SH-SY5Y (cell line): ENCODE measurements at regions not wholly inside any gene's neighbourhood (a gene's known extent, or its start where the extent isn't known, plus 50 kb on each side); places are given as distances from the start of the nearest gene placed in this dataset.

ENCODE experiments used
- GATA2 ChIP-seq: IDR thresholded peaks from 2 replicates; pipeline ENCODE4 v1.6.1; 2011; ENCODE audit warnings: mild to moderate bottlenecking, low read depth, low read length
- GATA3 ChIP-seq: IDR thresholded peaks from 2 replicates; pipeline ENCODE4 v1.6.1; 2011; ENCODE audit warnings: low read depth, mild to moderate bottlenecking, low read length, moderate library complexity

DNA sequence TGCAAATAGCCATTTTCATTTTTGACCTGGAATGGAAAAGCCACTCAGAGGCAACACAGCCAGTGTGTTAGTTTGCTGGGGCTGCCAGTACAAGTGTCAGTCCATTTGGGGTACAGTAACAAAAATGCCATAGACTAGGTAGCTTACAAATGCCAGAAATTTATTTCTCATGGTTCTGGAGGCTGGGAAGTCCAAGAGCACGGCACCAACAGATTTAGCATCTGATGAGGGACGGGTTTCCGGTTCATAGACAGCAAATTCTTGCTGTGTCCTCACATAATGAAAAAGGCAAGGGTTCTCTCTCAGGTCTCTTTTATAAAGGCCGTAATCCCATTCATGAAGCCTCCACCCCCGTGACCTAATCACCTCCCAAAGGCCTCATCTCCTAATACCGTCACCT, 418.2 kb downstream of the TYW1 start:
- no peak for TF ChIP-seq GATA2
- no peak for TF ChIP-seq GATA3
